ENCODE measurements at regions not wholly inside any gene's neighbourhood (a gene's known extent, or its start where the extent isn't known, plus 50 kb on each side); places are given as distances from the start of the nearest gene placed in this dataset.
"Not testable (repeated sequence)": the region's sequence is repeated elsewhere in the genome, so short reads cannot be mapped to it uniquely, and the experiment has no call there.

DNA sequence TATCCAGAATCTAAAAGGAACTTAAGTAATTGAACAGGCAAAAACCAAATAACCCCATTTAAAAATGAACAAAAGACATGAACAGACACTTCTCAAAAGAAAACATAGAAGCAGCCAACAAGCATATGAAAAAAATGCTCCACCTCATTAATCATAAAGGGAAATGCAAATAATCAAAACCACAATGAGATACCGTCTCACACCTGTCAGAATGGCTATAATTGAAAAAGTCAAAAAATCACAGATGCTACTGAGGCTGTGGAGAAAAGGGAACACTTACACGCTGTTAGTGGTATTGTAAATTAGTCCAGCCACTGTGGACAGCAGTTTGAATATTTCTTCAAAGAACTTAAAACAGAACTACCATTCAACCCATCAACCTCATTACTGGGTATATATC, 220.7 kb downstream of the MEX3B start:
- ATAC-seq = no peak
- Histone ChIP-seq H3K9me3 (no peaks in the 10 kb centered on the region), H3K4me3 (no peak overlapping the region), H3K27me3 (no peaks in the 10 kb centered on the region), H3K36me3 (no peaks in the 10 kb centered on the region), H3K27ac (no peak overlapping the region), H3K4me1 (no peaks in the 10 kb centered on the region)
- TF ChIP-seq EP300 (IDR thresholded peaks at IDR 0.05) = no peak
- TF ChIP-seq POLR2AphosphoS5 (IDR thresholded peaks at IDR 0.05) = no peak
- TF ChIP-seq POLR2A (IDR thresholded peaks at IDR 0.05) = no peak
- no peak for TF ChIP-seq CTCF (IDR thresholded peaks at IDR 0.05)
- 69 to 73% methylated on average over 2 of the region's 2 CpGs for WGBS, 2 donors (ENCODE audit: low coverage in 1 of 2)

- WGBS, 2 donors (ENCODE audit: low coverage in 1 of 2) = 92 to 100% methylated on average over 1 of the region's 1 CpG
- not testable (repeated sequence) for ATAC-seq, H3K27me3 ChIP-seq, H3K4me1 ChIP-seq, H3K4me3 ChIP-seq, H3K9me3 ChIP-seq, H3K27ac ChIP-seq, H3K36me3 ChIP-seq
These were observed 223.2 kb downstream of the MEX3B start for GRCh38 chr15:81822587-81822986.

DNA sequence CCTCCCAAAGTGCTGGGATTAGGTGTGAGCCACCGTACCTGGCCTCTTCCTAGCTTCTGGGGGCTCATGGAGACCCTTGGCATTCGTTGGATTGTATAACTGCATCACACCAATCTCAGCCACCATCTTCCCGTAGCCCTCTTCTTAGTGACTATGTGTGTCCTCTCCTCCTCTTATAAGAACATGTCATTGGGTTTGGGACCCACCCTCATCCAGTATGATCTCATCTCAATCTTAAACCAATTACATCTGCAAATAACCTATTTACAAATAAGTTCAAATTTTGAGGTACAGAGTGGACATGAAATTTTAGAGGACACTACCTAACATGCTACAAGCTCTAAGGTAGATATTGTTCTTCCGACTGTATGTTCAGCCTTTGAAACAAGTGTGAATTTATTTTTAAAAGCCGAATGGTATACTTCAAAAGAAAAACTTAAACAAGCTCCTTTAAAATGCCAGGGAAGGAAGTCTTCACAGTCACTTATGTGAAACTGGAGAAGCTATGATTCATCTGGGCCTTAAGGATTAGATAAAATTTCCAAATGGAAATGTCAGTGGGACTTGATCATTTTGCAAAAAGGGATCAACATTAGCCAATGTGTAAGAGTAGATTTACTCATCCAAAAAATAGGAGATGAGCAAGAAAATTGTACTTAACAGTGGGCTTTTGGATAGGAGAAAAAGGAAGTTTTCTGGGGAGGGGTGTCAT, 225.7 kb downstream of the MEX3B start:
- Histone ChIP-seq H3K27me3 (peaks cover 5% of the 10 kb centered on the region), H3K4me1 (no peaks in the 10 kb centered on the region), H3K4me3 (no peak overlapping the region), H3K9me3 (no peaks in the 10 kb centered on the region), H3K36me3 (no peaks in the 10 kb centered on the region), H3K27ac (no peak overlapping the region)
- TF ChIP-seq EP300 (IDR thresholded peaks at IDR 0.05) (no peak), CTCF (IDR thresholded peaks at IDR 0.05) (no peak), POLR2AphosphoS5 (IDR thresholded peaks at IDR 0.05) (no peak)
- WGBS, 2 donors (ENCODE audit: low coverage in 1 of 2) = 70 to 79% methylated on average over 3 to 5 of the region's 5 CpGs
- ATAC-seq = no peak

DNA sequence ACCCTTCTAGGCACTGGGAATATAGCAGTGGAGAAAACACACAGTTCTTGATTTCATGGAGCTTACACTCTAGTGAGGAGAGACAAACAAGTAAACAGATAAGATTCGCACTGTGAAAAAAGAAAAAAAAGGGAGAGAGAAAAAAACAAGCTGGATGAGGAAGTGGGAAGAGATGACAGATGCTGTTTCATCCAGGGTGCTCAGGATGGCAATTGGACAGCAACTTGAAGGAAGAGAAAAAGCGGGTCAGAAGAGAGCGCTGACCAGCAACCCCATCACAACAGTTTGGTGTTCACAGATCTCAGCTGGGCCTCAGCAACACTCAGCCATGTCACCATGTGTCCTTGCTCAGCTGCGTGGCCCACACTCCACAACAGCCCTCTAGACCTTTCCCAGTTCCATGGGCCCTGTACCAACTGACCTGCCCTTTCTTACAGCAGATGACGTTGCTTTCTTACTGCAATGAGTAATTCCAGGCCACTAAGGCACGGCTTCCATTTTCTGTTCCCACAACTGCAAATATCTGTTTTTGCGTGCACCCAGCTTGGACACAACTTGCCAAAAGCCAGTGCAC, 230.8 kb downstream of the MEX3B start:
- TF ChIP-seq POLR2A (IDR thresholded peaks at IDR 0.05) (no peak), EP300 (IDR thresholded peaks at IDR 0.05) (no peak), POLR2AphosphoS5 (IDR thresholded peaks at IDR 0.05) (no peak), CTCF (IDR thresholded peaks at IDR 0.05) (no peak)

DNA sequence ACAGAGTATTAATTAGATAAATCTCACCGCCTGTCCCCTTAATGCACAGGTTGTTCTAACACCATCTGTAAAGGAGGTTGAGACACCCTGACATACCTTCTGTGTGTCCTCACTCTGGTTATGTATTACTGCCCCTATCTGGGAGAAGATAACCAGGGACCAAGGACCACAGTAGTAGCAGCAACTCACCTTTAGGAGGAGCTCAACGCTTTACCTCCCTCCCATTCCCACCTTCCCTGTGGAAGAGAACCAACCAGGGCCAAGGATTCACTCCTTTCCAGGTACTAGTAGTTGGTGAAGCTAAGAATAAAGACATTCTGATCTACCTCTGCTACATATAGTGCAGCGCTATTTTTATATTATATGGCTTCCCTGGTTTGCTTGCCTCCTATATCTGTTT, 232.6 kb downstream of the MEX3B start:
- WGBS, 2 donors (ENCODE audit: low coverage in 1 of 2) = 56 to 78% methylated on average over 3 of the region's 3 CpGs
- no peak overlapping the region for H3K4me3 ChIP-seq
- H3K9me3 ChIP-seq = no peaks in the 10 kb centered on the region
- no peak for TF ChIP-seq CTCF (IDR thresholded peaks at IDR 0.05)
- no peak for TF ChIP-seq EP300 (IDR thresholded peaks at IDR 0.05)
- no peak for TF ChIP-seq POLR2AphosphoS5 (IDR thresholded peaks at IDR 0.05)
- no peak for TF ChIP-seq POLR2A (IDR thresholded peaks at IDR 0.05)
- peaks cover 0 to 8% (median 0%) of the 10 kb centered on the region in 3 donors for H3K4me1 ChIP-seq
- ATAC-seq = no peak
- H3K27me3 ChIP-seq = peaks cover 5% of the 10 kb centered on the region
- H3K36me3 ChIP-seq = no peaks in the 10 kb centered on the region
- no peak overlapping the region for H3K27ac ChIP-seq

More for the DNA sequence above, 230.8 kb downstream of the MEX3B start:
- ATAC-seq = no peak
- H3K36me3 ChIP-seq = no peaks in the 10 kb centered on the region
- WGBS, 2 donors (ENCODE audit: low coverage in 1 of 2) = 86 to 100% methylated on average over 4 to 7 of the region's 7 CpGs
- H3K27ac ChIP-seq = no peak overlapping the region
- peaks cover 5% of the 10 kb centered on the region for H3K27me3 ChIP-seq
- H3K9me3 ChIP-seq = no peaks in the 10 kb centered on the region
- no peak overlapping the region for H3K4me3 ChIP-seq
- peaks cover 0 to 2% (median 0%) of the 10 kb centered on the region in 3 donors for H3K4me1 ChIP-seq

Data from gastroesophageal sphincter (tissue), 4 donors.